Spleen (tissue), 11 donors: ENCODE measurements at regions not wholly inside any gene's neighbourhood (a gene's known extent, or its start where the extent isn't known, plus 50 kb on each side); places are given as distances from the start of the nearest gene placed in this dataset.

Experiments
- DNase-seq: peaks from one replicate; pipeline ENCODE4 v3.0.0-alpha.2; 2020
- H3K27ac ChIP-seq, 8 donors: fragments of 200-600 bp; sonication (generic) in 7 of 8; 1 replicate in 4 of 8; 2 replicates in 4 of 8; pipeline versions ENCODE4 v1.5.0 to v1.8.0; 2016 to 2021; ENCODE audit warnings: inconsistent platforms in 4 of 8, mild to moderate bottlenecking in 4 of 8, moderate library complexity in 1 of 8
- H3K27me3 ChIP-seq, 7 donors: fragments of 200-600 bp; sonication (generic) in 6 of 7; replicated peaks in 1 of 7; 1 replicate in 4 of 7; 2 replicates in 3 of 7; pipeline versions ENCODE4 v1.5.0 to v1.8.0; 2016 to 2021; ENCODE audit warnings: inconsistent platforms in 3 of 7, mild to moderate bottlenecking in 1 of 7
- H3K36me3 ChIP-seq, 6 donors: fragments of 200-600 bp; sonication (generic) in 5 of 6; 1 replicate in 4 of 6; 2 replicates in 2 of 6; pipeline versions ENCODE4 v1.5.0 to v1.8.0; 2016 to 2021; ENCODE audit warnings: inconsistent platforms in 2 of 6
- H3K4me1 ChIP-seq, 6 donors: fragments of 200-600 bp; sonication (generic) in 5 of 6; 1 replicate in 3 of 6; 2 replicates in 3 of 6; pipeline versions ENCODE4 v1.5.0 to v1.8.0; 2016 to 2021; ENCODE audit warnings: inconsistent platforms in 3 of 6
- H3K4me3 ChIP-seq, 8 donors: fragments of 200-600 bp; sonication (generic) in 7 of 8; 1 replicate in 4 of 8; 2 replicates in 4 of 8; pipeline versions ENCODE4 v1.5.0 to v1.8.0; 2016 to 2021; ENCODE audit warnings: inconsistent platforms in 4 of 8, mild to moderate bottlenecking in 4 of 8, moderate library complexity in 2 of 8
- H3K9me3 ChIP-seq, 8 donors: fragments of 200-600 bp; sonication (generic) in 7 of 8; 1 replicate in 4 of 8; 2 replicates in 4 of 8; pipeline versions ENCODE4 v1.5.0 to v1.8.0; 2016 to 2021; ENCODE audit warnings: inconsistent platforms in 4 of 8
- POLR2A ChIP-seq, 3 donors: fragments of 450-650 bp; IDR thresholded peaks; one replicate each; pipeline ENCODE4 v1.5.1; 2017; ENCODE audit warnings: antibody characterized with exemption in 3 of 3, mild to moderate bottlenecking in 1 of 3
- POLR2AphosphoS5 ChIP-seq, 3 donors: sonication (generic); formaldehyde crosslinking; IDR thresholded peaks; one replicate each; pipeline ENCODE4 v1.5.1; 2017; ENCODE audit warnings: antibody characterized with exemption in 3 of 3
- WGBS, 5 donors: extraction: QIAGEN DNeasy Blood & Tissue Kit in 3 of 5; methylation state at CpG; one replicate each; pipeline versions ENCODE4 v1.1.5 to v1.1.7; 2013 to 2018; 5-methylcytosine and 5-hydroxymethylcytosine counted together
- intact Hi-C: fragments of 100-400 bp; cut with DNase I; formaldehyde crosslinking; loops from one replicate; pipeline ENCODE4 v1.15.0; 2023; ENCODE audit warnings: low total_unique reads
- TF ChIP-seq, protein P1 (sequence below), 11 experiments: fragments of 200-600 bp in 7 of 11; fragments of 450-650 bp in 4 of 11; sonication (generic) in 4 of 11; IDR thresholded peaks in 8 of 11; conservative IDR thresholded peaks in 3 of 11; 1 replicate in 7 of 11; 2 replicates in 4 of 11; pipeline versions ENCODE4 v1.4.0 to v1.8.0; 2016 to 2021; ENCODE audit warnings: antibody characterized with exemption in 11 of 11, inconsistent platforms in 4 of 11, mild to moderate bottlenecking in 1 of 11
- donor health status: healthy with polysubstance abuse.
- donor health status: DM: no; HTN: no; CAD: no; lungs with moderate emphysema.
- donor health status: DM: no; HTN: no; CAD: no.
- donor health status: Bipolar disorder and iron deficiency.
- donor health status: healthy.
- donor health status: DM: no; HTN: no; CAD: no.
- donor health status: DM: yes; HTN: yes; CAD: no.

DNA sequence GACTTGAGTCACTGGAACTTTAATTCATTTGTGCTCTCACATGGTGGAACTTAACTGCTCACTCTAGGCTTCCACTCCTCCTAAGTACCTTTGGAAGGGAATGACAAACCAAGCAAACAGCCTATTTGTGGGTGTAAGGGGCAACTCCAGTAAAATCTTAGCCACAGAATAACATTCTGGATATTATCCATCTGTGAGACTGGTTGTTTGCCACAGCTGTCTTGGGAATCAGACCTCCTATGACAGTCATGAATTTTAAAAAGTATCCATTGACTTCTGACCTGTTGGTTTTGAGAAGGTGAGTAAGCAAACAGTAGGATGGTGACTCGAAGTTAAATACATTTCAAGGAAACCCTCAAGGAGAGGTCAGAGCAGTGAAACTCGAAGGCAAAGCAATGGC is 147.3 kb upstream of the CDIN1 start:
- no peaks in the 10 kb centered on the region for H3K4me1 ChIP-seq
- H3K27ac ChIP-seq, result no peak overlapping the region
- 59 to 81% (median 70%) methylated on average over 2 of the region's 2 CpGs for WGBS, 5 donors
- no peaks in the 10 kb centered on the region for H3K9me3 ChIP-seq
- H3K36me3 ChIP-seq, result no peaks in the 10 kb centered on the region
- no peak for DNase-seq
- no peak overlapping the region for H3K4me3 ChIP-seq
- intact Hi-C loops, result no loop called here
- H3K27me3 ChIP-seq, result no peaks in the 10 kb centered on the region
- TF ChIP-seq, protein P1, sequence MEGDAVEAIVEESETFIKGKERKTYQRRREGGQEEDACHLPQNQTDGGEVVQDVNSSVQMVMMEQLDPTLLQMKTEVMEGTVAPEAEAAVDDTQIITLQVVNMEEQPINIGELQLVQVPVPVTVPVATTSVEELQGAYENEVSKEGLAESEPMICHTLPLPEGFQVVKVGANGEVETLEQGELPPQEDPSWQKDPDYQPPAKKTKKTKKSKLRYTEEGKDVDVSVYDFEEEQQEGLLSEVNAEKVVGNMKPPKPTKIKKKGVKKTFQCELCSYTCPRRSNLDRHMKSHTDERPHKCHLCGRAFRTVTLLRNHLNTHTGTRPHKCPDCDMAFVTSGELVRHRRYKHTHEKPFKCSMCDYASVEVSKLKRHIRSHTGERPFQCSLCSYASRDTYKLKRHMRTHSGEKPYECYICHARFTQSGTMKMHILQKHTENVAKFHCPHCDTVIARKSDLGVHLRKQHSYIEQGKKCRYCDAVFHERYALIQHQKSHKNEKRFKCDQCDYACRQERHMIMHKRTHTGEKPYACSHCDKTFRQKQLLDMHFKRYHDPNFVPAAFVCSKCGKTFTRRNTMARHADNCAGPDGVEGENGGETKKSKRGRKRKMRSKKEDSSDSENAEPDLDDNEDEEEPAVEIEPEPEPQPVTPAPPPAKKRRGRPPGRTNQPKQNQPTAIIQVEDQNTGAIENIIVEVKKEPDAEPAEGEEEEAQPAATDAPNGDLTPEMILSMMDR (IDR thresholded peaks at IDR 0.05 in 8 of 11, conservative IDR thresholded peaks at IDR 0.05 in 3 of 11), result no peak
- TF ChIP-seq POLR2A (IDR thresholded peaks at IDR 0.05) (no peak), POLR2AphosphoS5 (IDR thresholded peaks at IDR 0.05) (no peak)

DNA sequence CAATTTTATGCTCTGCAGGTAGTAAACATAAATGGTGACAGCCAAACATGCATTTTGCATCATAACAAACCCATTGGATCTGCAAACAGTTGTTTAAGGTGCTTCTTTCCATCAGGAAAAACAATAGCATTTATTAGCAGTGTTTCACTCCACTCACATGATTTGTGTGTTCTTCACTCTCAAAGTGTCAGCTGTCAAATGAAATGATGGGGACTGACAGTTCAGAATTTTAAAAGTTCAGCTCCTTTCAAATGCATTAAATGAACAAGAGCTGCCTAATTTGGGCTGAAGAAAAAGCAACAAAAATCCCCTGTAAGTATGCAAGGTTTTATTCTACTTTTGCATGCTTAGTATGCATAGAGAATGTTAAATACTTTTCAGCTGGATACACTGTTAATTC is 145.2 kb upstream of the CDIN1 start:
- no peak for DNase-seq
- Histone ChIP-seq H3K4me3 (no peak overlapping the region), H3K36me3 (no peaks in the 10 kb centered on the region), H3K9me3 (no peaks in the 10 kb centered on the region), H3K27ac (no peak overlapping the region), H3K27me3 (no peaks in the 10 kb centered on the region), H3K4me1 (no peaks in the 10 kb centered on the region)
- no peak for TF ChIP-seq POLR2A (IDR thresholded peaks at IDR 0.05)
- TF ChIP-seq, protein P1 (IDR thresholded peaks at IDR 0.05 in 8 of 11, conservative IDR thresholded peaks at IDR 0.05 in 3 of 11), result no peak
- no peak for TF ChIP-seq POLR2AphosphoS5 (IDR thresholded peaks at IDR 0.05)
- intact Hi-C loops, result no loop called here

DNA sequence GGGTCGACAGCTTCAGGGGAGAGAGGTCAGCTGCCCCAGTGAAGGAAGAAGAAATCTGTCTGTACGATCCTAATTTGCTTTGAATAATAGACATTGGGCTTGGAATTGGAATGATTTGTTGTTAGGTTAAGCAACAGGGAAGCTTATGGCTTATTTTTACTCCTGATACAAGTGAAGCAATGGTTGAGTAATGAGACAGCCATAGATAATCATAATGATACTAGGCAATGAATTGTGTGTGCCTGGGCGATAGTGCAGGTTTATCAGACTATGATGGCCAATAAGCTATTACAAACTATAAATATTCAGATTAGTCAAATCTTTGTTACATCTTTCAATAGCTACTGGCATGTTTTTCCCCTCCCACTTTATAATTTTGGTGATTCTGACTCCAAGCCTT is 140.9 kb upstream of the CDIN1 start:
- Histone ChIP-seq H3K4me3 (no peak overlapping the region), H3K27me3 (no peaks in the 10 kb centered on the region), H3K27ac (no peak overlapping the region), H3K36me3 (no peaks in the 10 kb centered on the region), H3K4me1 (no peaks in the 10 kb centered on the region), H3K9me3 (no peaks in the 10 kb centered on the region)
- TF ChIP-seq POLR2A (IDR thresholded peaks at IDR 0.05), result no peak
- TF ChIP-seq, protein P1 (IDR thresholded peaks at IDR 0.05 in 8 of 11, conservative IDR thresholded peaks at IDR 0.05 in 3 of 11), result no peak
- TF ChIP-seq POLR2AphosphoS5 (IDR thresholded peaks at IDR 0.05), result no peak
- 70 to 89% (median 82%) methylated on average over 3 of the region's 3 CpGs for WGBS, 5 donors
- intact Hi-C loops, result no loop called here
- no peak for DNase-seq

DNA sequence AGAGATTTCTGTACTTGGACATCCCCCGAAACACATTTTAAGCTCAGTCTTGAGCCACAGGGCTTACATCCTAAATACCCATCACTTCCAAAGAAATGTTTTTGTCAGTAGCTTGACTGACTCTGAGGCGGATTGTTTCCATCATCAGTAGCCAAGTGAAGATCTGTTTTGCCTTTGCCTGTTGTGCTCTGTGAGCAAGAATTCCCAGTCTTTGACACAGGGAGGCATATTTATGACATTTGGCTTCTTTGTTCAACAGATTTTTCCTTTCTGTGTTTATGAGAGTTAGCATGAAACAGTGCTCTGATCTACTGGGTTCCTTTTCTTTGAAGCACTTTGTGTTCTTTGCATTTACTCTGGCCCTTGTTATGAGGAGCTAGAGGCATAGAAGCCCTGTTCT is 132.1 kb upstream of the CDIN1 start:
- no peak overlapping the region for H3K27ac ChIP-seq
- DNase-seq, result no peak
- 91 to 99% (median 93%) methylated on average over 2 of the region's 2 CpGs for WGBS, 5 donors
- intact Hi-C loops, result no loop called here
- H3K27me3 ChIP-seq, result no peaks in the 10 kb centered on the region
- H3K36me3 ChIP-seq, result no peaks in the 10 kb centered on the region
- no peak overlapping the region for H3K4me3 ChIP-seq
- TF ChIP-seq POLR2A (IDR thresholded peaks at IDR 0.05), result no peak
- no peak for TF ChIP-seq POLR2AphosphoS5 (IDR thresholded peaks at IDR 0.05)
- TF ChIP-seq, protein P1 (IDR thresholded peaks at IDR 0.05 in 8 of 11, conservative IDR thresholded peaks at IDR 0.05 in 3 of 11), result no peak
- no peaks in the 10 kb centered on the region for H3K9me3 ChIP-seq
- H3K4me1 ChIP-seq, result no peaks in the 10 kb centered on the region
